Eye (tissue), 1 donor: ENCODE measurements at regions not wholly inside any gene's neighbourhood (a gene's known extent, or its start where the extent isn't known, plus 50 kb on each side); places are given as distances from the start of the nearest gene placed in this dataset.
A peak's percentile ranks its signal among the peaks of the same experiment; 100 is the strongest.
"Not testable (repeated sequence)": the region's sequence is repeated elsewhere in the genome, so short reads cannot be mapped to it uniquely, and the experiment has no call there.

Experiments used
- DNase-seq: peaks from one replicate; pipeline ENCODE4 v3.0.0-alpha.2; 2015

GRCh38 chr2:40700231-40700954 is 248.5 kb upstream of the SLC8A1 start:
- peak; percentile 66 for DNase-seq

GRCh38 chr2:40712197-40712894 is 260.5 kb upstream of the SLC8A1 start:
- DNase-seq: not testable (repeated sequence)

- no peak for DNase-seq
These were observed 265.0 kb upstream of the SLC8A1 start for GRCh38 chr2:40716879-40717278.

DNA sequence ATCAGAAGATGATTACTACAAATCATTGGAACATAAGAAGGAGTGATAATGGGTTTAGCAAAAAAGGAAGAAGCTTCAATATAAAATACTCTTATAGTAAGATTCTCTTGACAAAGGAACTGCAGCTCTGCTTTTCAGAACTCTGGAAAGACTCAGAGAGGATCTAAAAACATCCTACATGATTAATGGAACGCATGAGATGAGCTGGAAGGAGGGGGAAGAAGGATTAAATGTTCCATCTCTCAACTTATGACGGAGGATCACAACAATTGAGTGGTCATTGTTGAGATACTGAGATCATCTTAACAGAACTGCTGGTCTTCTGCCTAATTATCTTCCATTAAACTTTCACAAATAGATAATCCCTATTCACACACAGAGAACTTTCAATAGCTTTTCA is 267.5 kb upstream of the SLC8A1 start:
- no peak for DNase-seq

DNA sequence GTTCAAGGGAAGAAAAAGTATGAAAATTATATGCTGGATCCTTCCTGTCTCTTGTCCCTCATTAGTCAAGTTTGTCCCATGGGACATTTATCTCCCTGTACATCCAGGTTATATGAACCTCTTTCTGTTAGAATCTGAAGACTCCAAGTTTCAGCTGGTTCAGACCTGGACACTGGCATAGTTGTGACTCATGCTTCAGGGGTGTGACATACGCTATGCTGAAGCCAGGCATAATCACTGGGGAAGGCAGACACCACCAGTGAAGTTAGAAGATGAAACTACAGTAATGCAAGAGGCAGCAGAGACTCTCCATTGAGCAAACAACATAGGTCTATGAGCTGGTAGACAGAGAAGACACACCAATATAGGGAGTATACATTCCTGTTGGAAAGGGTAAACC is 269.7 kb upstream of the SLC8A1 start:
- no peak for DNase-seq

DNA sequence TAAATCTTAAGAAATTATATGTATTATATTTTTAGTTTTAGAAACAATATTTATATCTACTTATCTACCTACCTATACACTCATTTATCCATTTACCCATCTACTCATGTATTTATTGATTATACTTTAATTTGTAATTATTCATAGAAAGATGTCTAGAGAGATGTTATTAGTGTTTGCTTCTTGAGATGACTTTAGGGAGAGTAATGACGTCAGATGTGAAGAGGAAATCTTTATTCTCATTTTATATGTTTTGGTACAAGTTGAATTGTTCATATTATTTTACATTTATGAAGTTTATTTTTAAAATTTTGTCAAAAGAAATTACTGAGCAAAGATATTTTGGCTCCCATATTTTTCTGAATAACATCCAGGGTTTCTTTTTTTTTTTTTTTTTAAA is 271.3 kb upstream of the SLC8A1 start:
- no peak for DNase-seq

DNA sequence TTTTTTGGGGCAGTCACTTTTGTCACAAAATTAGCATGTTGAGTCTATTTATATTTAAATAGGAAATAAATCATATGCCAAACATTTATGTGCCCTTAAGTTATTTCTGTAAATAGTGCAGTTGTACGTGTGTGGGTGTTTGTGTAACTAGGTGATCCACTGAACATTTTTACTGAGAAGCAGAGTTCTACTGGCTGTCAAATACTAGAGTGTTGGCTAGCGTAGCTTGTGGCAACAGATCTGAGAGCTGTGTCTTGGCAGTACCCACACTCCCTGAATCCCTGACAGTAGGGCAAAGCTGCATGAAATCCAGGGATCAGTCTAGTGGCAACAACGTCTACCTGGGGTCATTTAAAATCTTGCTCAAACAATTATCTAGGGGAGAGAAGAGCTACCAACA is 273.1 kb upstream of the SLC8A1 start:
- no peak for DNase-seq

- no peak for DNase-seq
These were observed 274.1 kb upstream of the SLC8A1 start for GRCh38 chr2:40725950-40726349.

DNA sequence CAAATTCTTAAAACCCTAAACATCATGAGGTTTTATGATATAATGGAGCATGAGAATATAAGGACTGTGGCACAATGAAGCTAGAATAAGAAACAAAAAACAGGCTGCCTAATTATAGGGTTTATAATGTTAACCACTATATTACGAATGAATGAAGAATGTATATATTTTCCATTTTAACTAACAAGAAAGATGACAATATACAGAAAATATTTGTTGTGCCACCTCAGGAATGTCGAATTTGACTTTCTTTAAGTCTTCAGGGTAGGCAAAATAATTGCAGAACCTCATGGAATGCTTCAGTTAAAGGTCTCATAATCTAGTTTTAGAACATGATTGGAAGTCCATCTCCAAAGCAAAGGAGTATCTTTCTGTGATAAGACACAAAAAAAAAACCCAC is 282.9 kb upstream of the SLC8A1 start:
- peak; percentile 2 for DNase-seq

DNA sequence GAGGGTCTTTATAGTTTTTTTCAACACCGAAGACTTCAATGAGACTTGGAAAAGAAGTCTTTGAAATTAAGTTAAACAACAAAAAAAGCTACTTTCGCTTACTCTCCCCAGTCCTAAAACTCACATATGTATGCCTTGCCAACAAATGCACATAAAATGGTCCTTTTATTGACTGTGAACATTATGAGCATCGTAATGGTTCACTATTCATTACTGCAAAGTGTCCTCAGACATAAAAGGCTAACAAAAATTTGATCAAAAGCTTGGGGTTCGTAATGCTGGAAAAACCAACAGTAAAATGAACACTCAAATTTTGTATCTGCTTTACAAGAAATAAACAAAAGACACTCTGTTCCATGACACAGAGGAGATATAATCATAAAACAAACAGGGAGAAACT is 285.3 kb upstream of the SLC8A1 start:
- no peak for DNase-seq

DNA sequence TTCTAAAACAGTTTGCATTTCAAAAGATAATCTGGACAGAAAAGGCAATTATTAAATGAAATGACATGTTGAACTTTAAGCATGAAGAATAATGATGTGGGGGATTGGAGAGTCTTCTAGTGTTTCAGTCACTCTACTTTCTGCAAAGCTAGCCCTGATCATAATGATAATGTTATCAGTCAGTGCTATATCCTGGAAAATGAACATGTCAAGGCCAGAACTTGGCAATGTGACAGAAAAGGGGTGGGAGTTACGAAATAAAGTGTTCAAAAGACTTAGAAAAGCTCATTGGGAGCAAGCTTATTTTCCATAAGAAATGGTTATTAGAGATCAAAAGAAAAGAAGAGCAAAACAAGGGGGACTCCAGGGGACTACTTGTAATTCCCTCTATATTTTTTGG is 288.5 kb upstream of the SLC8A1 start:
- DNase-seq: no peak

DNA sequence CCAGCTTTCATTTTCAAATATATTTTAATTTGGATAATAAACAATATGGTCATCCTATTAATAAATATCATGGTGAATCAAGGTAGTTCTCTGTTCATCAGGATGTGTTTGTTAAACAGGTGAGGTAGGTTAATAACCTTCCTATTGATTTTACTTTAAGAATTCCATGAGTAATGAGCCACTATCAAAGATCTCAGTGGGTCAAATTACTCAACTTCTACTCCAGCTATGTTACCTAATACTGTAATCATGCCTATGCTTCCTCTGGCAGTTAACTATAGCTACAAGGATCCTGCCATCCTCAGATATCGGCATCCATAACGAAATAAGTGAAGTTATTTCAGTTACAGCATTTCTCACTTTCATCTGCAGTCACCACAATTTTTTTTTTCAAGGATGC is 289.6 kb upstream of the SLC8A1 start:
- DNase-seq: no peak

- DNase-seq: no peak
These were observed 294.3 kb upstream of the SLC8A1 start for GRCh38 chr2:40746191-40746590.

DNA sequence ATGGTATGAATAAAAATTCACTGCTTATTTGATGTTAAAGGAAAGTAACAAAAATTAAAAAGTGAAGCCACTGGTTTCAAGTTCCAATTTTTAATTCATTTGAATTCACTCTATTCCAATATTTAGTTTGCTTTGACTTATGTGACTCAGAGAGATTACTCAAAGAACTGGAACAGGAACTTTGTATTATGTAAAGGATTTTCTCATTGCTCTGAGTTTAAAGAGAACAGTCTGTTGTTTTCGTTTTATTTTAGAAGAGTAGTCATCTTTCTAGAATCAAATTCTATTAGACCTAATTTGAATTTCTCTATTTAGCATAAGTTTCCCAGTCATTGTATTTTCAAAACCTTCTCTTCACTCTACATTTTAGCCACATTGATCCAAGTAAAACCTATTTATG is 300.1 kb upstream of the SLC8A1 start:
- no peak for DNase-seq

- no peak for DNase-seq
These were observed 300.9 kb upstream of the SLC8A1 start for GRCh38 chr2:40752796-40753195.

DNA sequence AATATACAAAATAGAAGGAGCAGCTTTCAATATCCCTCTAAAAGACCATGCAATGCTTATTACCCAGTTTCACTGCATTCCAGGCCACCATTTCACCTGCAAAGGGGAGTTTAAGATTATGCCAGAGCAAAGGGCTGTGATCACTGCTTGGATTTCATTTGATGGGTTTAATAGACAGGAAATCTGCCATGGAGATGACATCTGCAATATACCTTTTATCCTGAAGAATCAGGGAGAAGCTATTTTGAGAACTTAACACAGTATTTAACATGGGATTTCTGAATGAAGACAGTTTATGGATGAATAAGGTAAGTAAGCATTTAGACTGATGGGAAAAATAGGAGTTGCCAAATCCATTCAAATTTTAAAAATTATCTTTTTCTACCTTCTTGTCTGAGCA is 303.0 kb upstream of the SLC8A1 start:
- DNase-seq: no peak

- DNase-seq: no peak
These were observed 306.7 kb upstream of the SLC8A1 start for GRCh38 chr2:40758401-40759155.

- no peak for DNase-seq
These were observed 308.3 kb upstream of the SLC8A1 start for GRCh38 chr2:40760071-40760666.

- DNase-seq: no peak
These were observed 321.4 kb upstream of the SLC8A1 start for GRCh38 chr2:40773291-40773690.

DNA sequence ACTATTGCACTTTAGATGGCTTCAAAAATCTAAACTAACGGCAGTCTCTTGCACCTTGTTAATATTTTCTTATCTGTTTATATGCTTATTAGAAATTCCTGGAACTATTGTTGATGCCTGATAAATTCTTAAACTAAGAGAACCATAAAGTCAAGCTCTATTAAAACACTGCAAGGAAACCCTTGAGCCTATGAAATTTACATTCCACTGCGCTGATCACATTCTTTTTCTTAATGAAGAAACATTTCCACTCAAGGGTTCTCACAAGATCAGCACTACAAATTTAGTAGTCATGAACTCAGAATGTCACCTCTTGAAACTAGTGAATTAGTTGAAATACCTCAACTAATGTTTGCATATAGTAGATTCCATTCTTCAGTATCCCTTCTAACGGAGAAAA is 331.8 kb upstream of the SLC8A1 start:
- DNase-seq: no peak

GRCh38 chr2:40786636-40787035 is 334.7 kb upstream of the SLC8A1 start:
- no peak for DNase-seq

GRCh38 chr2:40797120-40797519 is 345.2 kb upstream of the SLC8A1 start:
- DNase-seq: no peak

DNA sequence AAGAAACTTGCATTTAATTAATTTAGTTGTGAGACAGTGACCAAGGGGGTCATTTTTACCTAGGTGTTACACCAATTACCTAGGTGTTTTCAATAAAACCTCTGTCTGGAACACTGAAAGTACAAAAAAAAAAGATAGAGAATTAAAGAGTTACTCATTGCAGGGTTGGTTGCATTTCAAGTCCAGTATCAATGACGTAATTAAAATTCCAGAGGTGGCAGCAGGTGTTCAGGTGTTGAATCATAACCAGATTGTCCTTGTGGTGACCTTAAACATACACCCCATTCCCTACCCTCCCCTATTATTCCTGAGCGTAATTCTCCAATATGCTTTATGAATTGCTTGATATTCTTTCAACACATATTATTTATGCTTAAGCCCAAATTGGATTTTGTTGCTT is 352.0 kb upstream of the SLC8A1 start:
- no peak for DNase-seq

GRCh38 chr2:40809156-40809555 is 357.3 kb upstream of the SLC8A1 start:
- DNase-seq: no peak
